NCI-H526 (cell line): ENCODE measurements at regions not wholly inside any gene's neighbourhood (a gene's known extent, or its start where the extent isn't known, plus 50 kb on each side); places are given as distances from the start of the nearest gene placed in this dataset.
A peak's percentile ranks its signal among the peaks of the same experiment; 100 is the strongest.
"Not testable (repeated sequence)": the region's sequence is repeated elsewhere in the genome, so short reads cannot be mapped to it uniquely, and the experiment has no call there.

Source experiments
- DNase-seq, 2 experiments: peaks; one replicate each; lab custom pipeline; 2025; lab: John Stamatoyannopoulos, UW

DNA sequence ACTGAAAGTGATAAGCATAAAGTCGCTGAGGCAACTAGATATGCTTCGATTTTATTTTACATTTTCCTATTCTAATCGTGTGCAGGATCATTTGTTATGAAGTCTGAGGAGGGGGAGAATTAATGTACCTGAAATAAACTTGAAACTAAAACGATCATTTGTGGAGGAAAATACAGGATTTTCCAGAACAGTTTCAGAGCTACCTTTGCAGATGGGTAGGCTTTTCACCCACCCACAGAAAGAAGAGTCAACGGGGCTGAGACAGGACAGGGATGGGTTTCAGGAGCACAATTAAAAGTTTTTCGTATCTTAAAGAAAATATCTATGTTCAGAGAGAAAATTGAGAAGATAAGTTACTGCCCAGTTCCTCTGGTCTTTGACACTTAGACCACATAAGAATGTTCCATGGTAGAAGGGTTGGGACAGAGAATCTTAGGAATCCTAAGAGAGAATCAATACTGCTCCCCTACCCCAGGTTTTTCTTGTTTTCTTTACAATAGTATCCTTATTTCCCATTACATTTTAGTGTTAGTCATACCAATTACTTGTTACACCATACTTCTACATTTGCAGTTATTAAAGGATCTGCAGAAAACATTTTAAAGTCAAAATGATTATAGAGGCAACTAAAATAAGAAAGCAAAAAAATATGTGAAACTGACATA lies 211.4 kb downstream of the DEPDC1B start:
- DNase-seq, result no peak

DNA sequence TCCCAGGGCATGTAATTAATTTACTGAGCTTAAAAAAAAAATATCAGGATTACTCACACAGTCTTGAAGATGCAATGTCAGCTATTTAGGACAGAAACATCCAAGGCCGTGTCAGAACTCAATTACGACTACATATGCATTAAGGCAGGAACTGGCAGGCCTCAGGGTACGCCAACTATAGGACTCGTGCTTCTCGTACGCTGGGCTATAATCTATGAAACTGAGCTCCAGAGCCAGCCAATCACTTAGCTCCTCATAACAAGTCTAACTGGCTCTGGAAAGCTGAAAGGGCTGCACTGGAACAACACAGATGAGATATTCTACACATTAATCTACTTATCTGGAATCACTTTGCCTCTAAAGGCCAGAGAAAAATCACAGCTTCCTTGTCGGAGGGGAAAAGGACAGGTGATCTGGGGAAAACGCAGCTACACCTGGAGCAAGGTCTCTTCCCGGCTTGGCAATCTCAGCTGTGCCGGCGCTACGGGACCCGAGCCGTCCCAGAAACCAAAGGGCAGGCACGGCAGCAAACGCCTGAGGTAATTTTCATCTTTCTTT lies 212.0 kb downstream of the DEPDC1B start:
- peak in 1 of 2 experiments; percentile 7 for DNase-seq

DNA sequence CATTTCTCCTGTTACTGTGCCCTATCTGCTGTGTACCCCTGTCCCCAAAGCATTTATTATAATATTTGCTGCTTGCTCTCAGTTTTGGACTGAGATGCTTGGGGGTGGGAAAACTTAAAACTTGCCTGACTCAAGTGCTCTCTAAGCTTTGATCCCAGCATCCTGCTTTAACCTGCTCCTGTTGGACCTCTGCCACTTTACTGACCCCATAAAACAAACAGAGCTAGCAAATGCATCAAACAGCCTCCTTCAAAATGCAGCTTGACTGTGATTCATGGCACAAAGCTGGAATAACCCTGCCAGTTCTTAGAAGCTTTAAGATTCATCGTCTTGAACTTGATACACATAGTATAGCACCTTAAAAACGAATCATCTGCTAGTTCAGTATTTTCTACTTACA lies 212.5 kb downstream of the DEPDC1B start:
- DNase-seq, result no peak

DNA sequence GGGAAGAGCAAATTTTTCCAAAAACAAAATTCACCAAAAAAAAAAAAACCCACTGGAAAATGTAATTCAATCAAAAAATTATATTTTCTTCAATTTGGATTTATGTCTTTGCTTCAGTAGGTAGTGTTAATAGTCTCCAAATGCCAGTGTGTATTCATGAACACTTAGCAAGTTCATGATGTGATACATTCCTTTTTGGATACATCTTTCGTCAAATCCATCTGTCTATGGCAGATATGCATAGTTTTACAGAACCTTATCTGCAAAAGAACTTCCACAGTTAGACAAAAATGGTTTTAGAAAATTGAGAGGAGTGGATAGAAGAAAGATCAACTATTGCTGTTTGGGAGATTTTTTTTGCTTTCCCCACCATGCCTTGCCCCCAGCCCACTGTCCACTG lies 214.6 kb downstream of the DEPDC1B start:
- no peak for DNase-seq

DNA sequence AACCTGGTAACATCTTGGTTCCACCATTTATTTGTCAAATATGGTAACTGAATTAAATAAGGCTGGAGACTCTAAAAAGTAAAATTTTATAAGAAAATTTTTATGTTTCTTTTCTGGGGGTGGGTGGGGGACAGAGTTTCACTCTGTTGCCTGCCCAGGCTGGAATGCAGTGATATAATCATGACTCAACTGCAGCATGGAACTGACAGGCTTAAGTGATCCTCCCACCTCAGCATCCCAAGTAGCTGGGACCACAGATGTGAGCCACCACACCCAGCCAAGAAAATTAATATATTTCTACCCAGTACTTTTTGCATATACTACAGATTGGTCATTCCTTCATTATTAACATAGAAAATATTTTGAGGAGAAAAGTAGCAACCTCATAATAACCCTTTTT lies 216.9 kb downstream of the DEPDC1B start:
- no peak for DNase-seq

DNA sequence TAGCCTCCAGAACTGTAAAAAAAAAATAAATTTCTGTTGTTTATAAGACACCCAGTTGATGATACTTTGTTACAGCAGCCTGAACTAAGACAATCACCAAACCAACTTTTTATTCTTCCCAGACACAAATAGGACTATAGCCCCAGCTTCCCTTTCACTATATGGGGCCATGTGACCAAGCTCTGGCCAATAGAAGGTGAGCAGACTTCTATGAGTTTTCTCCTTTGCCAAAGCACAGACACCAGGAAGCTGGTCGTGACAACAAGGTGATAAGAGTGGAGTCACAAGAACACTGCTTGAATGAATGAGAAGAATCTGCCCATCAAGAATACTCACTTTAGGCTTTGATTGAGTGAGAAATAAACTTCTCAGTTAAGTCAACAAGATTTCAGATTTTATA lies 217.7 kb downstream of the DEPDC1B start:
- no peak for DNase-seq

DNA sequence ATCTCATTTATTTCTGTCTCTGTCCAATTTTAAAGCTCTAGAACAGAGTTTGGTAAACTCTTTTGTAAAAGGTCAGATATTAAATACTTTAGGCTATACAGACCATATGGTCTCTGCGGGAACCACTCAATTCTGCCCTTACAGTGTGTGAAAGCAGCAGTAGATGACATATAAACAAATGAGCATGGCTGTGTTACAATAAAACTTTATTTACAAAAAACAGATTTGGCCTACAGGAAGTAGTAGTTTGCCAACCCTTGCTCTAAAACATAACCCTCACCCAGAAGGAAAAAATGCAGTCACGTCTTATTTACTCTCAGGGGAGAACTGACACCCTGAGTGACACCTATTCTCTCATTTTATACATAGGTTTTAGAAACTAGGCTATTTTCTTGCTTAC lies 220.4 kb downstream of the DEPDC1B start:
- no peak for DNase-seq

DNA sequence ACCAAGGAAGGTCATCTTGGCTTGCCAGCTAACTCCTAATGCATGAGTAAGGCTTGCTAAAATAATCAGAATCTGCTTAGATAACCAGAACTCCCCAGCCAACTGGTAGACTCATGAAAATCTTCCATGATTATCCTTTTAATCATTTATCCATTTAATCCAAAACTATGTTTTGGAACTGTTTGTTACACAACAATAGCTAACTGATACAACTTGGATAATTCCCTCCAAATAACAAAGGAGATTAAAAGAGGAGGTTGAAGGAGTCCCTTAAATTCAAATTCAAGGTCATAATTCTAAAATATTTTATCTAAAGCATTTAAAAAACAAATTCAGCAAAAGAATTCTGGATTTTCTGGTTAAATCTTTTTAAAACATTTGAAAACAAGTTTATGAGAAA lies 222.1 kb downstream of the DEPDC1B start:
- DNase-seq, result no peak

DNA sequence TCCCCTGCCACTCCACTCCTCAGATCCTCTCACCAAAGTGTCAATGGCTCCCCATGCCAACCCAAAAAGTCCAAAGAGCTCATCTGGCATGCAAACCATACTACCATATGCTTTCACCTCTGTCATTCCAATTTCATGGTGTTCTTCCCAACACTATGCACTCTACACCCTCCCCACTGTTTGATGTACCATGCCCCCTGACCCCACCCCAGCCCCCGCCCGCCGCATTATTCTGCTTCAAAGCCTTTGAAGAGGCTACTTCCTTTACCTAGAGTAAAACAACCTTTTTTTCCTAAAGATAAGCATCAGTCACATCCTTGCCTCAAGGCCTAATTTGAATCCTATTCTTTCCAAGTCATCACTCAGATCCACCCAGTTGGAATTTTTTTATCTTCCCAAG lies 226.3 kb downstream of the DEPDC1B start:
- DNase-seq, result no peak

DNA sequence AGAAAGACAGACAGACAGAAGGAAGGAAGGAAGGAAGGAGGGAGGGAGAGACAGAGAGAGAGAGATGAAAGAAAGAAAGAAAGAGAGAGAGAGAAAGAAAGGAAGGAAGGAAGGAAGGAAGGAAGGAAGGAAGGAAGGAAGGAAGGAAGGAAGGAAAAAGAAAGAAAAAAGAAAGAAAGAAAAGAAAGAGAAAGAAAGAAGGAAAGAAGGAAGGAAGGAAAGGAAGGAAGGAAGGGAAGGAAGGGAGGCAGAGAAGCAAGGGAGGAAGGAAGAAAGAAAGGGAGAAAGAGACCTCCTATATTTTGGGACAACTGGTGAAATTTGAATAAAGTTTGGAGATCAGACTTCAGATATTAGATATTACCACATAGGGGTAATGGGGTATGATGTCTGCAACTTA lies 226.9 kb downstream of the DEPDC1B start:
- not testable (repeated sequence) for DNase-seq

DNA sequence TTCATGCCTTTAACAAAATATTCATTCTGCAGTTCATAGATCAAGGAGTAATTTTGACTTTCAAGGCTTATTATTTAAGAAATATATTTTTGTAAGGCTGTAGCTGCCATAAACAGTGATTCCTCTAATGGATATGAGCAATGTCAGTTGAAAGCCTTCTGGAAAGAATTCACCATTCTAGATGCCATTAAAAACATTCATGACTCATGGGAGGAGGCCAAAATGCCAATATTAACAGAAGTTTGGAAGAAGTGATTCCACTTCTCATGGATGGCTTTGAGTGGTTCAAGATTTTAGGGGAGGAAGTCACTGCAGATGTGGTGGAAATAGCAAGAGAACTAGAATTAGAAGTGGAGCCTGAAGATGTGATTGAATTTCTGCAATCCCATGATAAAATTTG lies 229.1 kb downstream of the DEPDC1B start:
- no peak for DNase-seq

DNA sequence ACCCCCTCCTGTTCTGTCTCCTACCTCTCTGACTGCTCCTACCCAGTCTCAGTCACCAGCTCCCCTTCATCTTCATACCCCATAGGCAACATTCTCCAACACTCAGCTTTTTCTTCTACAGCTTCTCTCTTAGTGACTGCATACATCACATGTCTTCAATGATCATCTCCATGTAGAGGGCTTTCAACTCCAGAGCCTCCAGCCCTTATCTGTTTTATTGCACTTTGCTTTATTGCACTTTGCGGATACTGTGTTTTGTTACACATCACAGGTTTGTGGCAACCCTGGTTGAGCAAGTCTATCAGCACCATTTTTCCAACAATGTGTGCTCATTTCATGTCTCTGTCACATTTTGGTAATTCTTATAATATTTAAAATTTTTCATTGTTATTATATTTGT lies 230.7 kb downstream of the DEPDC1B start:
- DNase-seq, result no peak

DNA sequence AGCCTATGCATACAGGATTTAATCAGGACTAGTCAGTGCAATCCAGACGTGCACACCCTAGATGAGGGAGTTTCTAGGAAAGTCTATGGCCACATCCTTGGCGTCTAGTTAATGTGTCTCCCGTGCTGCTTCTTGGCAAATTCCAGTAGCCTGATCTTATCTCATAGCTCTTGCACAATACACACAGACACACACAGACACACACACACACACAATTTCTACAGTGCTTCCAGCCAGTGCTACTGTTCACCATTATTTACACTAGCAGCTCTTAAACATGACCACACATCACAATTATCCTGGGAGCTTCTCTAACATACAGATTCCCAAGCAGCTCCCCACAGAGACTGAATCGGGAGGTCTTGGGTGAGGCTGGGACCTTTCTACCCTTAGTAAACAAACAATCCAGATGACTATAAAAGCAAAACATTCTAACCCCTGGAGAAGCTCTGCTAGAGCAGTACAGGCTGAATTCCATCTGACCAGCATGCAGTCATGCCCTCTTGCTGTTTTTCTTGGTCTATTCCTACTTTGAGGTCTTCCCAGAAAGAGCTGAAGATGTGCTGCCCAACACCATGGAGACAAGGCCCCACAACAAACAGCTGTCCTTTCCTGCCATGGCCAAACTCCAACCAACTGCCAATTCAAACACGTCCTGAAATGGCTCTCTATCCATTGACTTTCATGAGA lies 236.6 kb downstream of the DEPDC1B start:
- DNase-seq, result no peak

DNA sequence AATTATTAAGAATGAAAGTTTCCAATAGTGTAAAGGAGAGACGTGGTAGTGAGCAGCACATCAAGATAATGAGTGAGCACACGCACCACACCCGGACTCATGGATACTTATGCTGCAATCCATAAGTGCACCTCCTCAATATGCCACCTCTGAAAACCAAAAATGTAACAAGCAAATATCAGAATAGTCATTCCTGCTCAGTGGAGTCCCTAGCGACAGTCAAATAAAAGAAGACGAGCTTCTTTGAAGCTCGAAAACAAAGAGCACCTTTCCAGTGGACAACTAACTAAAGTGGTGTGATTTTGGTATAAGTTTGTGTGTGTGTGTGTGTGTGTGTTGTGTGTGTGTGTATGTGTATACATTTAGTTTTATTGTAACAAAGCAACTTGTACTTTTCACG lies 241.3 kb downstream of the DEPDC1B start:
- DNase-seq, result no peak

DNA sequence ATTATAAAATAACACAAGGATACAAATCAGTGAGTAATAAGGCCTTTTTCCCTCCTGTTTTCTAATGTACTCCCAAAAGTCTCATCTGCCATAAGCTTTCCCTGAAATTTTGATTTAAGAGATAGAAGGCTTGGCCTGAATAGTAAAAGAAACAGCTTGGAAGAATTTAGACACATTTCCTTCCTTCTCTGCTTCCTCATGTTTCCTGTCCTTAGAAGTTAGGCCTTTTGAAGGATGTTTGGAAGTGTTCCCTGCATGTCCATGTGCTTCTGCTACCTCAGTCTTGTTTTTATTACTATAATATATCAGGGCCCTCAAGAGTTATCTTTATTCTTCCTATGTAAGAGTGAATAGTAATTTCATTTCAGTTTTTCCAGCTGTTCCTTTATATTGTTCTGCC lies 242.7 kb downstream of the DEPDC1B start:
- no peak for DNase-seq

DNA sequence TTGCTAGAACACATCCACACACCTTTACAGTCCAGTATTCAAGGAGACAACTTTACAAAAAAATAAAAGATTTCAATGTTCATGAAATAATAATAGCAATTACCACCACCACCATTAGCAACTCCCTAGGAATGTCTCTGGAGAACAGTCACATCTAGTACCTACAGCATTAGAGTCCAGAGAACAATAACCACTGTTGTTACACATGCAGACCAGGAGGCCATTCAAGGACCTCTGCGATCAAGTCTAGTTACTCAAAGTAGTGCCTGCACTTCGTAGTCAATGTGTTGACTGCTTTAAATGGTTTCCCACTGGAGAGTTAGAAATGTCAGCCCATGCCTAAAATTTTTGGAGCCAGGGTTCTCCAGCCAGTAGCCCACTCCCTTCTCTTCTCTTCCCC lies 244.4 kb downstream of the DEPDC1B start:
- no peak for DNase-seq

DNA sequence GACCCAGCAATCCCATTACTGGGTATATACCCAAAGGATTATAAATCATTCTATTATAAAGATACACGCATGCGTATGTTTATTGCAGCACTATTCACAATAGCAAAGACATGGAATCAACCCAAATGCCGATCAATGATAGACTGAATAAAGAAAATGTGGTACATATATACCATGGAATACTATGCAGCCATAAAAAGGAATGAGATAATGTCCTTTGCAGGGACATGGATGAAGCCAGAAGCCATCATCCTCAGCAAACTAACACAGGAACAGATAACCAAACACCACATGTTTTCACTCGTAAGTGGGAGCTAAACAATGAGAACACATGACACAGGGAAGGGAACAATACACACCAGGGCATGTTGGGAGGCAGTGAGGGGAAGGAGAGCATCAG lies 245.7 kb downstream of the DEPDC1B start:
- not testable (repeated sequence) for DNase-seq

DNA sequence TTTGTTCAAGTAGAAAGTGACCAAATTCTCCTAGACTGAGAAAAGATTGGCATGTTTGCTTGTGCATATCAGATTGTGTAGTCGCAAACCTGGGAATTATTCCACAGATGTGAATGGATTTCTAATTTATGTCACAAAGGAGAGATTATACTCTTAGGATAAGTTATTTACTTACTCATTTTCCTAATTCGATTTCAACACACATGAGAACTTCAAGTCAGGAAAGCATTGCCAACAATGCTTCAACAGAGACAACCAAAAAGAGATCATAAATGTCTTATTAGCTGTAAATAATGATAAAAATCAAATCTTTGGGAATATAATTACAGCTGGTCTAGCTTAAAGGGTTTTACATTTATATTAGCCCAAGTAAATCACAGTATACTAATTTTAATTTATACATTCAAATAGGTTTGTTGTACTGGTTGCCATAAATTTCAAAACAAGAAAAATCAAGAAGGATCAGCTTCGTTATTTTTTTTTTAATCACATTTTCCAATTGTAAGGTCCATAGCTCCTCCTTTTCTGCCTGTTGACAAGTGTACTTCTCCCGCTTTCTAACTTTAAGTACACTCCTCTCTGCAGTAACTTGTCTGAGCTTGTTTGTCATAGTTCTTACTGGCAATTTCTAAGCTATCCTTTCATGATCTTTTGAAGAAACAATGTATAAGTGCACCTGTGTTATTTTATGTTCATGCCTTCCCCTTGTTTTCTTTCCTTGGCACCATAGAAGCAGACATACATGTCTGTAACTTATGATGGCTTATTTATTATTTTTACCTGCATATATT lies 246.6 kb downstream of the DEPDC1B start:
- DNase-seq, result no peak

DNA sequence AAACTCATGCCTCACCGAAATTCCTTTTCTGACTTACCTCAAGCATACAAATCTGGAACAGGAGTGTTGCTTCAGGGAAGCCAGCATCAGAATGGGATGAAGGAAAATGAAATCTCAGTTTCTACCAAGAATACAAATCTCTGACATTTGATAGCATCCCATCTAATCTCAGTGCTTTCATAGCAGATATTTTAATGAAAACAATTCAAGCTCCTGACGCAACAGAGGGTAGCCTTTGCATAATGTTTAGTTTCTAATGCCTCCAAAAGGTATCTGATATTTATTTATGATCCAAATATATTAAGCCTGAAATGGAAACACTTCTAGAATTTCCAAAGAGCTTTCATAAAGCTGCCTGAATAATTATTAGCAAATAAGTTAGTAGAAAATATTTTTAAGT lies 251.4 kb downstream of the DEPDC1B start:
- no peak for DNase-seq

DNA sequence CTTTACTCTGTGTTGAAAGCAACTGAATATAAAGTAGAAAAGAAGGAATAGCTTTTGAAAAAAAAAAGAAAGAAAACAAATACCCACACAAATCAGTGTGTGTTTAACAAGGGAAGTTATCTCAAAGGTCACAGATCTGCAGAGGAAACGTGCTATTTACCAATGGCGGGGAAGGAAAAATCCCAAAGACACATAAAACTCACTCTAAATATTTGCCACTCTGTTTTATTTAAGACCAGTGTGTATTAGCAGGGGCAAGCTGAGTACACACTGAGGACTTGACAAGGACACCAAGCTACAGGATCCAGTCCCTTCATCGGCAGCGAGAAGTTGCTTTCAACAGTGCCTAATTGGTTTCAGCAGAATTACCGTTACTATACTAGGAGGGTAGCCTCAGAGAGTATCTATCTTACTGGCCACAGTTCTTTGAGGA lies 252.5 kb downstream of the DEPDC1B start:
- no peak for DNase-seq

DNA sequence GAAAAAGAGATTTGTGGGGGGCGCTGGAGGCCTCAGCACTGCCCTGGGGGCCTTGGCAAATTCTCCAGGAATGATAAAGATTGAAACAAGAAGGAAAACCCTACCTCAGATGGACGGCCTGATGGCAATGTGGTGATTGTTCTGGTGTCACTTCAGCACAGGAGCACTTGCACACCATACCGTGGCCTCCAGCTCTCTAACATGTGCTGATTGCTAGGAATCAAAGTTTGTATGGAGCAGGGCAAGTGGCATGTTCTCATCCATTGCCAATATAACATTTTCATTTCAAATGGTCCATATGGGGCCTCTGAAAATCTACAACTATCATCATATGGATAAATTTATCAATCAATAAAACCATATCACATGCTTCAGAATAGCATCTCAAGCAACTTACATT lies 253.0 kb downstream of the DEPDC1B start:
- no peak for DNase-seq

DNA sequence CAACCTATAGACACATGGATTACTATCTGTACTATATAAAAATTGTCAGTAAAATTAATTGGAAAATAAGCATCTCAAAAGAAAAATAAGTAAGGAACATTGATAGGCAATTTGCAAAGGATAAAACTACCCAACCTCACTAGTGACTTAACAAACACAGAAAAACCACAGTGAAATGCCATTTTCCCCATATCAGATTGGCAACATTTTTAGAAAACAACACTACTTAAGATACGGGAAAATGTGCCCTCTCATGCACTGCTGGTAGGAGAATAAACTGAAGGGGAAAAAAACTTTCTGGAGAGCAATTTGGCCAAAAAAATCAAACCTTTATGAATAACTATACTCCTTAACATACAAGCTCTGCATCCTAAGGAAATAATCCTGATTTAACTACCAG lies 254.0 kb downstream of the DEPDC1B start:
- DNase-seq, result no peak

DNA sequence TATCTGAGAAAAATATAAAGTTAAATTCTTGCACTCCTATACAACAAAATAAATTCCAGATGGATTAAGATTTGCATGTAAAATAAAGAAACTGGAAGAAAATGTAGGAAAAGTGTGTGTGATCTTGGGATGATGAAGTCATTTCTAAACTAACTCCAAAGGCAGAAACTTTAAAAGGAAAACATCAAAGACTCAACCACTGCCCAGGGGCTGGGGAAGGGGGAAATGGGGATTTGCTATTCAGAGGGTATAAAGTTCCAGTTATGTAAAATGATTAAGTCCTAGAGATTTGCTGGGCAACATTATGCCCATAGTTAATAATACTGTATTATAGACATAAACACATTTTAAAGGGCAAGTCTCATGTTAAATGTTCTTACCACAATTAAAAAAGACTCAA lies 254.5 kb downstream of the DEPDC1B start:
- DNase-seq, result no peak
